ENCODE measurements at regions not wholly inside any gene's neighbourhood (a gene's known extent, or its start where the extent isn't known, plus 50 kb on each side); places are given as distances from the start of the nearest gene placed in this dataset.

- H3K27ac ChIP-seq (ENCODE audit: low read depth, low read length): no peak overlapping the region
- no peak for TF ChIP-seq CTCF (IDR thresholded peaks at IDR 0.05; ENCODE audit: extremely low read depth, low read depth, low read length)
- no peaks in the 10 kb centered on the region for H3K27me3 ChIP-seq (ENCODE audit: insufficient read depth, low read length)
- H3K9me3 ChIP-seq (ENCODE audit: low read depth, low read length): no peaks in the 10 kb centered on the region
- H4K20me1 ChIP-seq (ENCODE audit: insufficient read depth, low read length): no peaks in the 10 kb centered on the region
- no peak overlapping the region for H3K4me3 ChIP-seq (ENCODE audit: insufficient read depth, low read length)
- no peaks in the 10 kb centered on the region for H3K79me2 ChIP-seq (ENCODE audit: insufficient read depth, low read length)
- H3K4me2 ChIP-seq (ENCODE audit: insufficient read depth, low read length): no peak overlapping the region
- H3K4me1 ChIP-seq (ENCODE audit: insufficient read depth, low read length): no peaks in the 10 kb centered on the region
- no peak overlapping the region for H2AFZ ChIP-seq (ENCODE audit: low read length)
- H3K36me3 ChIP-seq (ENCODE audit: insufficient read depth, low read length): no peaks in the 10 kb centered on the region
- no peak for DNase-seq (ENCODE audit: insufficient read length, low spot score, missing footprints)
Observed at GRCh38 chr13:56561327-56561726, 579.4 kb upstream of the PRR20A start.

GRCh38 chr13:56563663-56564062, 577.1 kb upstream of the PRR20A start:
- no peaks in the 10 kb centered on the region for H3K4me1 ChIP-seq (ENCODE audit: insufficient read depth, low read length)
- H4K20me1 ChIP-seq (ENCODE audit: insufficient read depth, low read length): no peaks in the 10 kb centered on the region
- H2AFZ ChIP-seq (ENCODE audit: low read length): no peak overlapping the region
- DNase-seq (ENCODE audit: insufficient read length, low spot score, missing footprints): no peak
- H3K27ac ChIP-seq (ENCODE audit: low read depth, low read length): no peak overlapping the region
- no peak overlapping the region for H3K4me2 ChIP-seq (ENCODE audit: insufficient read depth, low read length)
- no peaks in the 10 kb centered on the region for H3K27me3 ChIP-seq (ENCODE audit: insufficient read depth, low read length)
- TF ChIP-seq CTCF (IDR thresholded peaks at IDR 0.05; ENCODE audit: extremely low read depth, low read depth, low read length): no peak
- no peak overlapping the region for H3K4me3 ChIP-seq (ENCODE audit: insufficient read depth, low read length)
- no peaks in the 10 kb centered on the region for H3K9me3 ChIP-seq (ENCODE audit: low read depth, low read length)
- no peaks in the 10 kb centered on the region for H3K79me2 ChIP-seq (ENCODE audit: insufficient read depth, low read length)
- H3K36me3 ChIP-seq (ENCODE audit: insufficient read depth, low read length): no peaks in the 10 kb centered on the region

GRCh38 chr13:56586976-56587375, 553.7 kb upstream of the PRR20A start:
- H3K4me2 ChIP-seq (ENCODE audit: insufficient read depth, low read length): no peak overlapping the region
- no peak overlapping the region for H3K27ac ChIP-seq (ENCODE audit: low read depth, low read length)
- H3K36me3 ChIP-seq (ENCODE audit: insufficient read depth, low read length): no peaks in the 10 kb centered on the region
- no peaks in the 10 kb centered on the region for H3K4me1 ChIP-seq (ENCODE audit: insufficient read depth, low read length)
- peak; percentile 15 for DNase-seq (ENCODE audit: insufficient read length, low spot score, missing footprints)
- no peaks in the 10 kb centered on the region for H3K27me3 ChIP-seq (ENCODE audit: insufficient read depth, low read length)
- no peaks in the 10 kb centered on the region for H4K20me1 ChIP-seq (ENCODE audit: insufficient read depth, low read length)
- no peaks in the 10 kb centered on the region for H3K79me2 ChIP-seq (ENCODE audit: insufficient read depth, low read length)
- peaks cover 3% of the 10 kb centered on the region for H3K9me3 ChIP-seq (ENCODE audit: low read depth, low read length)
- H3K4me3 ChIP-seq (ENCODE audit: insufficient read depth, low read length): no peak overlapping the region
- H2AFZ ChIP-seq (ENCODE audit: low read length): no peak overlapping the region
- TF ChIP-seq CTCF (IDR thresholded peaks at IDR 0.05; ENCODE audit: extremely low read depth, low read depth, low read length): no peak

- no peak overlapping the region for H3K4me2 ChIP-seq (ENCODE audit: insufficient read depth, low read length)
- no peaks in the 10 kb centered on the region for H3K4me1 ChIP-seq (ENCODE audit: insufficient read depth, low read length)
- no peak overlapping the region for H3K4me3 ChIP-seq (ENCODE audit: insufficient read depth, low read length)
- TF ChIP-seq CTCF (IDR thresholded peaks at IDR 0.05; ENCODE audit: extremely low read depth, low read depth, low read length): no peak
- H3K27ac ChIP-seq (ENCODE audit: low read depth, low read length): no peak overlapping the region
- H3K27me3 ChIP-seq (ENCODE audit: insufficient read depth, low read length): no peaks in the 10 kb centered on the region
- DNase-seq (ENCODE audit: insufficient read length, low spot score, missing footprints): no peak
- peaks cover 3% of the 10 kb centered on the region for H3K9me3 ChIP-seq (ENCODE audit: low read depth, low read length)
- H2AFZ ChIP-seq (ENCODE audit: low read length): no peak overlapping the region
- no peaks in the 10 kb centered on the region for H3K79me2 ChIP-seq (ENCODE audit: insufficient read depth, low read length)
- no peaks in the 10 kb centered on the region for H4K20me1 ChIP-seq (ENCODE audit: insufficient read depth, low read length)
- H3K36me3 ChIP-seq (ENCODE audit: insufficient read depth, low read length): no peaks in the 10 kb centered on the region
Observed at GRCh38 chr13:56615572-56615971, 525.1 kb upstream of the PRR20A start.

Measured in osteoblast (primary cell).